H54 (cell line): ENCODE measurements at regions not wholly inside any gene's neighbourhood (a gene's known extent, or its start where the extent isn't known, plus 50 kb on each side); places are given as distances from the start of the nearest gene placed in this dataset.

Source experiments
- DNase-seq: peaks from one replicate; pipeline ENCODE4 v3.0.0; 2011; ENCODE audit warnings: low spot score, mixed read lengths; ENCODE audit not compliant: insufficient read length
- FAIRE-seq: peaks from 3 replicates; lab custom pipeline; 2011; peaks lifted over from hg19 to GRCh38; lab: Jason Lieb, UNC
- POLR2A ChIP-seq: IDR thresholded peaks from 2 replicates; pipeline ENCODE4 v1.6.1; 2011; ENCODE audit warnings: low read depth, mild to moderate bottlenecking, low read length

DNA sequence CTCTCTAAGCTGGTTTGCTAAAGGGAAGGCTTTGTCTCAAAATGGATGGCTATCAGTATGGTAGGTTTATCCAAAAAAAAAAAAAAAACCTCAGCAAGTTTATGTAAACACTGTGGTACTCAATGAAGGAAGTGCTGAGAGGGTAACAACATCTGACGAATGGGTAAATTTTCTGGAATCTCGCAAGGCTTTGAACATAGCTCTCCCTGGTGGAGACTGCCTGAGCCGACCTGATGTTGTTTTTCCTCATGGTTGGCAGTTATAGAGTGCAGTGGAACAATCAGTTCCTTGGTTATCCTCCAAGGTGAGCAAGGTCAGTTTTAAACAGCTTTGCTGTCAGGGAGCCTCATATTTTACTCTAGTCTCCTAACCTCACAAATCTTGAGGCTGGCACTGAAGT, 94.6 kb downstream of the ZPLD1 start:
- no peak for TF ChIP-seq POLR2A
- no peak for DNase-seq
- no peak for FAIRE-seq

DNA sequence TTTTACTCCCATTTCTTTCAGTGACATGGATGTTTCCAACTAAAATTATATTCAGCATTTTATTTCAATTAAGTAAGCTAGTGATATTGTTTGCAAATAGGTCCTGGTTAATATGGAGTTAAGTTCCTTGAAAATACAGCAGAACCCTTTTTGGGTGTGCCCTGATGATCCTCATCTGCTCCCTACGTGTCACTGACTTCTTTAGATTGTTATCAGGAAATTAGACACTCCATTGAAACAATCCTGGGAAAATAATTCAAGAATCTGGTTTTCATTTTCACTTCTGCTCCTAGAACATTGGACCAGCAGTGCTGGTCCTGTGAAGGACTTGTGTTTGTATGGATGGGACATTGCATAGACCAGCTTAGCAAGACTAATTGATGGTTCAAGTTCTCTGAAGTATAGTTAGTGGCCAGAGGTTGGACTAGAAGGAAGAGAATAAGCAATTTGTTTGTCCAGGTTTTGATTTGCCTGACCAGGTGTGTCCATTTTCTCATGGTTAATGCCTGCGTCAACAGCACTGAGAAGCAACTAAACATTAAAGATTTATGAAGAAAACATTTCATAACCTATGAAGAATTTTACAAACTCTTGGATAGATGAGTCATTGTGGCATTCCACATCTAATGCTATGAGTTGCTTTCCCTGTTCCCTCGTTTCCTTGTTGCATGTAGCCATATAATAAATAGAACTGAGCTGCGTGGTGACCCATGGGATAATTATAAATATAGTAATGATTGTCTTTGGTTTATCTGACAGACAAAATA, 95.8 kb downstream of the ZPLD1 start:
- DNase-seq (no peak), FAIRE-seq (peak; percentile 55)
- no peak for TF ChIP-seq POLR2A

DNA sequence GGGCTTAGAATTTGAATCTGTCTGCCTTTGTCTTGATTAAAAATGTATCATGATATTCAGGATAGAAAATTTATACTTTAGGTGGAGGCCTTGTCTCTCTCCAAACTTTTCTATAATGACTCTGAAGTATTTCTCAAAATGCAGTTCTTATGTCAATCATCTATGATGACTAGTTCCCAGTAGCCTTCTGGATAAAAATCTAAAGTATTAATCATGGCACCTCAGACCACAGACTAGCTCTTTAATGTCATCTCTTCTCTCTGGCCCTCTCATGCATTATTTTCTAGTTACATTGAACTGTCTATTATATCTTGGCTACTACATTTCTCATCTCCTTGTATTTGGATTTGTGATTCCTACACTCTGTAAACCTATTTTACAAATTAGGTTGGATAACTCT, 96.9 kb downstream of the ZPLD1 start:
- no peak for TF ChIP-seq POLR2A
- no peak for DNase-seq
- no peak for FAIRE-seq

DNA sequence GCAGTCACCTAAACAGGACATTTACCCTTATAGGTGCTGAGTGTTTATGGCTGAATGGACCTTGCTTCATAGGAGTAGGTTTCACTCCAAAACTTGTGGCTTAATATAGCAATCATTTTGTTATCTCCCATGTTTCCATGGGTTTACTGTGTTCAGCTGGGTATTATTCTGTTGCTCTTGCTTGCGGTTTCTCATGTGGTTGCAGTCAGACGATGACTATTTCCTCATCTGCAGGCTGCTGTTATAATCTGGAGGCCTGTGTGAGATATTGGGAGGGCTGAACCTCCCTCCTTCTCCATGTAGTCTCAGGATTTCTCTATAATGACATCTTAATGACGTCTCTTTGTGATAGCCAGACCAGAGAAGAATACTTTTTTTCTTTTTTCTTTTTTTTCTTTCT, 98.1 kb downstream of the ZPLD1 start:
- no peak for TF ChIP-seq POLR2A
- DNase-seq = no peak
- no peak for FAIRE-seq

DNA sequence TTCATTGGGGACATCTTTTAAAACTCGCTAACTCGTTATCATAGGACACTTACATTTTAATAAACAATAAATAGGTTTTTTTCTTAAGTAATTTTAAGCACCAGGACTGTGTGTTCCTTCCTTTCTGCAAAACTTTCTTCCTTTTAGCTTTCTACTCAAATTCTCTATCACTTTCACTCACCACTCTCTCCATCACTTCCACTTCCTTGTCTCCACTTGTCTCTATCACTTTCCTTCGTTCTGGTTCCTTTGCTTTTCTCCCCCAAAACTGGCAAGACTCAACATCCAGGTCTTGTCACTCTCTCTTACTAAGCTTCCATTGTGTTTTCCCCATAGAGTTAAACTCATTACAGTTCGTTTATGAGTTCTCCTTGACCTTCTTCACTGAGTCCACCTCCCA, 99.0 kb downstream of the ZPLD1 start:
- no peak for FAIRE-seq
- no peak for TF ChIP-seq POLR2A
- no peak for DNase-seq

DNA sequence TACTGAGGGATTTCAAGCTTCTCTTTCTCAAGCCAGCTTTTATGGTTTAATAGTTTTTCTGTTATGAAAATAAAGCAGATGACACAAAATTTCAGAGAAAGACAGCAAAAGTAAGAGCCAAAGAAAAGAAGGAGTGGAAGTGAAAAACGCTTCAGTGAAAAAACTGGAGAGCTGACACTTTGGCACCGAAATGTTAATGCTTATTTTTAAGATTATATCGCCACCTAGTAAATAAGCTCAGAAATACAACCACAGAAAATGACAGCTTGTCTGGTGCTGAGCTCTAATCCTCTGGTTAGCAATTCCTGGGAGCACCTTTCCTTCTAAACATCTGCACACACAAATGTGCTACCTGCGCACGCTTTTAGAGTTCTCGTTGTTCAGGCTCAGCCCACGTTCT, 101.6 kb downstream of the ZPLD1 start:
- FAIRE-seq (peak; percentile 62), DNase-seq (no peak)
- no peak for TF ChIP-seq POLR2A

DNA sequence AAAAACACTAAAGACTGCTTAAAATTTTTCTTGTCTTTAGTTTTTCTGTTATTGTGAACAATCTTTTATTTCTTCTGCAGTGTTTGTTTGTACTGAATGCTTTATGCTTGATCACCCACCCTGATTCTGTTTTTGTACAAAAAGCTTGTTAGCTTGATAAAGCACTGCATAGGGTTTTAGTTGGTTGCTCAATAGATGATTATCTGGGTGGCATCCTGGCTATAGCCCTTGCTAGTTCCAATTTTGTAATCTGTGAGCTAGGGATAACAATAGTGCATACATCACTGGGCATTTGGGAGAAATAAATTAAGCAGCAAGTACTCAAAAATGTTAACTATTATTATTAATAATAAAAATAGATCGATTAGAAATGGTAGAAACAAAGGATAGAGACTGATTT, 102.3 kb downstream of the ZPLD1 start:
- no peak for TF ChIP-seq POLR2A
- FAIRE-seq (no peak), DNase-seq (no peak)

DNA sequence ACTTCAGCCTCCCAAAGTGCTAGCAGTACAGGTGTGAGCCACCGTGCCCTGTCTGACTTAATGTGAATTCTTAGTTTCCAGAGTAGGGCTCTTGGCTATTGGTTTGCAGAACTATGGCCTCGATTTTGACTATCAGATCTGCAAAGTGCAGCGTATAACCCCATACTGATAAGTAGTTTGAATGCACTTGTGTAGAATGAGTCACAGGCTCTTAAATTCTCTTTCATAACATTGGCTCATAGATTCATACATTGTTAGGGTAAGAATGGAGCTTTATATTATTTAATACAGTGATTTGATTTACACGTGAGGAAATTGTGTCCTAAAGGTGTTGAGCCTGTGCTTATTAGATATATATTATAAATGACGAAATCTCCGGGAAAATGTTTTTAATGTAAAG, 109.9 kb downstream of the ZPLD1 start:
- no peak for FAIRE-seq
- TF ChIP-seq POLR2A = no peak
- no peak for DNase-seq

DNA sequence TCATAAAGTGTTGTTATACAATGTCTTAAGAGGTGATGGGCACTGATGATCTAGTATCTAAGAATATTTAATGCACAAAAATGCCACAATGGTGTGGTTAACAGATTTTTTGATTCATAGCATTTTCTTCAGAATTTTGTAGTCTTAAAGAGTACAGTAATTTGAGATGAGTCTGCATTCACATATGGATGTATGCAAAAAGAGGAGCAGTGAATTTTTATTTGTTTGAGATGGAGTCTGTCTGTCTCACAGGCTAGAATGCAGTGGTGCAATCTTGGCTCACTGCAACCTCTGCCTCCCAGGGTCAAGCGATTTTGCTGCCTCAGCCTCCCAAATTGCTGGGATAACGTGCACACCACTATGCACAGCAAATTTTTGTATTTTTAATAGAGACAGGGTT, 110.5 kb downstream of the ZPLD1 start:
- FAIRE-seq = no peak
- no peak for DNase-seq
- no peak for TF ChIP-seq POLR2A

DNA sequence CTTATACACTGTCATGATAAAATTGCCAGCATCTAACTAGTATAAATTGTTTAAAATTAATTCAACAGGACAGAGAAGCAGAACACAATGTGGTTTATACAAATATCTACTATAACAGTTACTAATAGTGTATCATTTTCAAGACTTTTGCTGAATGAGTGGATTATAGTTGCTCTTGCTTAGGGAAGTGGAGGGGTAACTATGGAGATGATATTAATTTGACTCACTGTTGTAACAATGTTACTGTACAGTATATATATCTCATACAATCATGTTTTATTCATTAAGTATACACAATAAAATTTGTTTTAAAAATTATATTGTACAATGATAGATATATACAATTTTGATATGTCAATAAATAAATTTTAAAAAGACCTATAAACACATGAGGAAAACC, 119.1 kb downstream of the ZPLD1 start:
- no peak for TF ChIP-seq POLR2A
- no peak for FAIRE-seq
- DNase-seq = no peak

DNA sequence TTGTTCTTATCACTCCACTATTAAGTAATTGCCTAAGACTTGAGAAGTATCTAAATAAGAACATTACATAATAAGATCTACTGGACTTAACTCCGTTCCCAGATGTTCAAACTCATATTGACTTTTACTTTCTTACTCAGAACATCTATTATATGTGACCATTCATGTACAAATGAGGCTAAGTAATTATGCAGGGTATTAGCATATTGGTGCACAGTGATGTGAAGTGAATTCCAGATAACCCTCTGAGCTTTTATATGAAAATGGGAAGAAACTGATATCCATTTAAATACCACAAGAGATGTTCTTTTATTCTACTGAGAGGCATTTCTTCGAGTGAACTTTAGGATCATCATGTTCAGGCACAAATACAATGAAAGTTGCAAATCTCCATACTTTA, 135.7 kb downstream of the ZPLD1 start:
- DNase-seq (no peak), FAIRE-seq (no peak)
- TF ChIP-seq POLR2A = no peak

DNA sequence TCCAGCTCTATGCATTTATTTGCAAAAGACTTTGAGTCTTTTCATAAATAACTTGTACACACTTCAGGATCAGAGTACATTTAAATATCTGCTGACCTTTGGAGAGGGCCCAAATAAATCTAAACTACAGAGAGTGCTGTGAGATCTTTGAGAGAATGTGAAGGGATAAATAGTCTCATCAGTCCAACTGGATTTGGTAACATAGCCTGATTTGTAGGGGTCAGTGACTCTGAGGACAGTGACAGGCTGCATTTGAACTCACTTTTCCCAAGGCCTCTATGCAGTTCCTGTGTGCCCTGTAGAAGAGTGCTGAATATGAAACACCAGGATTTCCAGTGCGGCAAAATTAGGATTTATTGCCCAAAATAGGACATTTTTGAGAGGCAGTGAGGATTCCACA, 136.2 kb downstream of the ZPLD1 start:
- FAIRE-seq = no peak
- no peak for TF ChIP-seq POLR2A

DNA sequence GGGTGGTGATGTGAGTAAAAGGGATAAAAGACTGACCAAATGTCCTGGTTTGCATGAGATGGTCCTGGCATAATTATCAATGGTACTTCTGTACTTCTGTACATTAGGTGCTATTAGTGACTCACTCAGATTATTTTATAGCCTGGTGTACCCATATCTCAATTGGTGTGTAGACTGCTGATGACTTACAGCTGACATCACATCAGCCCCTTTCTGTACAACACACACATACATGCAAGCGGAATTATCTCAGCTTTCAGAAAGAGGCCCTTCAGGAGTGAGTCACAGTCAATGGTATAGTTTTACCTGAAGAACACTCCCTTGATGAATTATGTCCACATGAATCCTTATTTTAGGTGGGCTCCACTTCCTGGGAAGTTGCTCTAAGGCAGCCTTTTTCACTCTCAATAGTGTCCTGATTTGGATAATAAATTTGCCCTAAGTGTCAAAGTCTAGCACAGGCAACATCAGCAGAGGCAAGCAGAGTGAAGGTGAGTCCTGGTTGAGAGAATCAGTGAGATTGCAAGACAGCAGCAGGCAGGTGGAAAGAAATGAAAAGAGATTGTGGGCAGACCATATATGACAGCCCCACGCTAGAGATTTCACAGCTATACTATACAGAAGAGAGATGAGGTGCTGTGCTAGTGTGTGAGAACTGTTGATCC, 137.0 kb downstream of the ZPLD1 start:
- FAIRE-seq = no peak
- TF ChIP-seq POLR2A = no peak
- DNase-seq = no peak

More for the DNA sequence above, 136.2 kb downstream of the ZPLD1 start:
- DNase-seq = no peak

DNA sequence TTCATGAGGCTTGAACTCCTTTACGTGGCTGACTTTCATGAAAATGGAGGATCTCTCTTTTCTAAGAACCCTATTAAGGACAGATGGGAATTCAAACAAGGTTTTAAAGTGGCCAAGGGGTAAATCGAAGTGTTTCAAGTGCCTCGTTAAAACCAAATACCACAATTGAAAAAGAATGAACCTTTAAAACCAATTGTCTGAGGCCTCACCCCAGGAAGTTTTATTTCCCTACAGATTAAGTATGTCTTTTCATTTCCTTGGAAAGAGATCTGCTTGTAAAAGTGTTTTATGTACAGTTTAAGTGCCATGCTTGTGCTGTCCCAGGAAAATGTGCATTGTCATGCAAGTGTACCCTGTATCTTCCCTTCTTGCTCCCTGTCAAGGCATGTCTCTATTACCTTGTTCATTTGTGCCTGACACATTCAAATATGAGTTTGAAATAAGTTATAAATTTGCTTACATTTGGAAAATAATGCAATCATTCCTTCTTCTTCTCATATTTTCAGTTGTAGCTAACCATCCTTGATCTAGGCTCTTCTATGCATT, 138.7 kb downstream of the ZPLD1 start:
- FAIRE-seq = no peak
- no peak for DNase-seq
- no peak for TF ChIP-seq POLR2A

DNA sequence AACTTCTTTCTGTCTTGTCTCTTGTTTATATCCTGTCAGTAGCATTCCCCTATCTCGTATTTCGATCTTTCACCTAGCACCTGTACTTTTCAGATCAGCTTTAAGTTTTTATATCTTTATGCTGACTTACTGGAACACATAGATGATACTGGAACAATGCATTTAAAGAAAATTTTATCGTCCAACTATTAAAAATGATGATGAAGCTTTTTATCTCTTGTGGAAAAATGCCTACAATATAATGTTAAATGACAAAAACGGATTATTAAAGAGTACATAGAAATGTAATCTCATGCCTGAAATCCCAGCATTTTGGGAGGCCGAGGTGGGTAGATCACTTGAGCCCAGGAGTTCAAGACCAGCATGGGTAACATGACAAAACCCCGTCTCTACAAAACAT, 139.5 kb downstream of the ZPLD1 start:
- DNase-seq = no peak
- no peak for FAIRE-seq
- TF ChIP-seq POLR2A = no peak
